NCI-H2107 treated with DMSO at 0.1 percent for 48 hours (cell line): ENCODE measurements at regions not wholly inside any gene's neighbourhood (a gene's known extent, or its start where the extent isn't known, plus 50 kb on each side); places are given as distances from the start of the nearest gene placed in this dataset.
"Not testable (repeated sequence)": the region's sequence is repeated elsewhere in the genome, so short reads cannot be mapped to it uniquely, and the experiment has no call there.

Experiments used
- DNase-seq: peaks from one replicate; lab custom pipeline; 2025; ENCODE audit not compliant: unreplicated experiment; lab: John Stamatoyannopoulos, UW

GRCh38 chr3:76505202-76505845 lies 534.6 kb upstream of the ROBO2 start:
- DNase-seq = no peak

GRCh38 chr3:76509179-76509830 lies 530.6 kb upstream of the ROBO2 start:
- DNase-seq = no peak

GRCh38 chr3:76514836-76515235 lies 525.1 kb upstream of the ROBO2 start:
- no peak for DNase-seq

- DNase-seq = no peak
These were observed 516.6 kb upstream of the ROBO2 start for GRCh38 chr3:76523337-76523736.

- DNase-seq = no peak
These were observed 514.2 kb upstream of the ROBO2 start for GRCh38 chr3:76525726-76526125.

DNA sequence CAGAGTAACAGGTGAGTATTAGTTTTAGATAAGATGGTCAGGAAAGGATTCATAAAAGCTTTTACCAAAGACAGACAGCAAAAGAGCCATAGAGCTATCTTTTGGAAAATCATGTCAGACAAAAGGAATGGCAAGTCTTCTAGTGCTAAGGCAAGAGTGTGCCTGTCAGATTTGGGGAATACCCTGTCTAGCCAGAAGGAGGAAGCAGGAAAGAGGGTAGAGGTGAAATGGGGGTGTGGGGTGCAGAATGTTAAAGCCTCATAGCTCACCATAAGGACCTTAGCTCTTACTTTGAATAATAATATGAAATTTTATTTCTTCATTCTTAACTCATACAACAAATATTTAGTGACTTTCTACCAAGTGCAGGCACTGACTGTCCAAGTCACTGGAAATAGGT lies 512.1 kb upstream of the ROBO2 start:
- no peak for DNase-seq

GRCh38 chr3:76532158-76532822 lies 507.6 kb upstream of the ROBO2 start:
- DNase-seq = no peak

DNA sequence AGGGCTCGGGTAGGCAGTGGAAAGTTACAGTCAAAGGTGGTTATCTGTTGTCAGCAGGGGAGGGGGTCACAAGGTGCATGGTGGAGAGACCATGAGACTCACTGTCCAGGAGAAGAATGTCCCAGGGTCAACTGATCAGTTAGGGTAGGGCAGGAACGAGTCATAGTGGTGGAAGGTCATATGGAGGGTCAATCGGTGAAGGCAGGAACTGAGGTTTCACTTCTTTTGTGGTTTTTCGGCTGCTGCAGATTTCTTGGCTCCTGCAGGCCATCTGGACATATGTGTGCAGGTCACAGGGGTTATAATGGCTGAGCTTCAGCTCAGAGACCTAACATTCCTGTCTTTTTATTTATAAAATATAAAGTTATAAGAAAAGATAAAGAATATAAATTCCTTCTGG lies 506.2 kb upstream of the ROBO2 start:
- not testable (repeated sequence) for DNase-seq

DNA sequence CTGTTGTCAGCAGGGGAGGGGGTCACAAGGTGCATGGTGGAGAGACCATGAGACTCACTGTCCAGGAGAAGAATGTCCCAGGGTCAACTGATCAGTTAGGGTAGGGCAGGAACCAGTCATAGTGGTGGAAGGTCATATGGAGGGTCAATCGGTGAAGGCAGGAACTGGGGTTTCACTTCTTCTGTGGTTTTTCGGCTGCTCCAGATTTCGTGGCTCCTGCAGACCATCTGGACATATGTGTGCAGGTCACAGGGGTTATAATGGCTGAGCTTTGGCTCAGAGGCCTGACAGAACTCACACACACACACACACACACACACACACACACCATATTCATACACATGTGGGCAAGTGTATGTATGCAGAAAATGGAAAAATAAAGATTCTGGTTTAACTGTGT lies 502.0 kb upstream of the ROBO2 start:
- DNase-seq = not testable (repeated sequence)

DNA sequence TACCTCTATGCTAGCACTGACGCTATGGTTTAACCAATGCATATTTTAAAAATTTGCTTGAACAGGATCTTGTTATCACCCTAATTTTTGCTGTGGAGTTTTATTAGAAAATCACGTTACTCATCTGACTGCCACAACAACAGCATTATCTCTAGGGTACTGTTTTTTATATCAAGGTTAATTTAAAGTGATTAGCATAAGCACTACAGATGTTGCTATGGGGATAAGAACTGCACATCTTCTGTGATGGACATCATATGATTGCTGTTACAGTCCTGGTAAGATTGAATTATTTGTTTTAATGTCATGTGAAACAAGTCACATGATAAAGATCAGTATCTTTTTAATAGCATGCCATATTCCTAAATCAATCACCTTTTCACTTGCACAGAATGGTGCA lies 492.2 kb upstream of the ROBO2 start:
- no peak for DNase-seq

DNA sequence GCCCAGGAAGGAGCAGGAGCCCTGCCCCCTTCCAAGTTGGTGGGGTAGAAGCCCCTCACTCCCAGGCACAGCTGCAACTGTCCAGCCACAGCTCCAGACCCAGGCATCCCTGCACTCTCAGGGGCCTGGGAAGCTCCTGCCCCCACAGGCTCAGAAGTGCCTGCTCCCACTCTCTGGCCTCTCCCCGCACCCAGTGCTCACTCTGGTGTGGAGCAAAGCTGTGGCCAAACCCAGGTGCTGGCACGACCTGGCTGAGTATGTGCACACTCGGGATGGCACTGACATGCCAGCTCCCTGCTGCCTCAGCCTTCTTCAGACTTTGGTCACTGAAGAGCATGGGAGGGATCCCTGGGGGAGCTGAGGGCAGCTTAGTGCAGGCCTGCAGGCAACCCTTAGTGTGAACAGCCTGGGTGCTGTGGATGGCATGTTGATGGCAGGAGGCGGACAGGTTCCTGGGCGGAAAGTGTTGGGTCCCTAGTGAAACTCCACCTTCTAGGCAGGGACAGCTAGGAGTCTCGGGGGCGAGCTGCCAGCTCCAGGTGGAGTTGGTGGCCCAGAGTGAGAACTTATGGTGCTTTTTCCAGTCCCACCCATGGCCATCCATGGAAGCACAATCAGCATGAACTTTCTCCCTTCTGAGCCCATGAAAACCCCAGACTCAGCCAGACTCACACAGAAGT lies 489.2 kb upstream of the ROBO2 start:
- DNase-seq = no peak

DNA sequence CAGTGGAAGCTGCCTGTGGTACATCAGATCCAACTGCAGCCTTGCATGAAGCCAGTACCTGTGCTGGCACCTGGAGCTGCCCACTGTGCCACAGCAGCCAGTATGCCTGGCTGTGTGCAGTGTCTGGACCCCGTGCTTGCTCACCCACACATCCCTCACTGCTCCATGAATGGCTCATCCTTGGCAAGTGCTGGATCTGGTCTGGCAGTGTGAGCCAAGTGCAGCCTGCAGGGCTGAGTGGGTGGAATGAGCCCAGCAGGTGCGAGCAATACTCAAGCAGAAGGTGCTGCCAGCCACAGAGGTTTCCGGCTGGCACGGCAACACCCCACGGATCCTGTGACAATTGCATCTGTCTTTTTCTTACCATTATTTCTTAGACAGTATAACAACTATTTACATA lies 488.2 kb upstream of the ROBO2 start:
- DNase-seq = no peak

DNA sequence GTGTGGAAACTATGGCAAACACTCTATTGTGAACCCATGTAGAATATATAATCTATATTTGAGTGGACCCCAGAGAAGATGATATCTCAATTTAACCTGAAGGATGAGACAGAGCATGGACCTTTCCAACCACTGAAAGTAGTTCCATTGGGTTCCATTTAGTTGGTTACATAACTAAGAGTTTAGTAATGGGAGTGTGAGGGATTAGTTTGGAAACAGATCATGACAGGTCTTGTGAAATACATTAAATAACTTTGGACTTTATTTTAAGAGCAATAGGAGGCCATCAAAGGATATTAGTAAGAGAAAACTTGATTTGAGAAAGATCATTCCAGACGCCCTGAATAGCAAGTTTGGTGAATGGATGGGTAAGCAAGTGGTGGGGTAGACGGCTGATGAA lies 487.2 kb upstream of the ROBO2 start:
- DNase-seq = no peak

DNA sequence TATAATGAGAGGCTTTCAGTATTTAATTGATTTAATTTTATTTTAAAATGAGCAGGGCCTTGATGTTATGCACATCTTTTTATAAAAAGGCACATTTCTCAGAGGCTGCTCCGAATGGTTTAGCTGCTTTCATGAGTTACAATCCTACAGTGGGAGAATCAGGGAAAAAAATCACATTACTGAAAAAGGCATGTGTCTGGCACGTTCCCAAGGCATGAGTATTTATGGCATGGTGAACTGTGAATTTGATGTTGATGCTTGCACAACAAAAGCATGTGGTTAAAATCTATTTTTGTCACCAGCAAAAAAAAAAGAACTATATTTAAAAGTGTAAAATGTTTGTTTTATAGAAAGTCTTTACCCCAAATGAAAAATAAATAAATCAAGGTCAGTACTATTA lies 485.2 kb upstream of the ROBO2 start:
- DNase-seq = no peak

GRCh38 chr3:76561494-76562236 lies 478.2 kb upstream of the ROBO2 start:
- no peak for DNase-seq

GRCh38 chr3:76565496-76566210 lies 474.2 kb upstream of the ROBO2 start:
- DNase-seq = no peak

- DNase-seq = no peak
These were observed 473.7 kb upstream of the ROBO2 start for GRCh38 chr3:76566211-76566534.

GRCh38 chr3:76566904-76567303 lies 473.0 kb upstream of the ROBO2 start:
- no peak for DNase-seq

DNA sequence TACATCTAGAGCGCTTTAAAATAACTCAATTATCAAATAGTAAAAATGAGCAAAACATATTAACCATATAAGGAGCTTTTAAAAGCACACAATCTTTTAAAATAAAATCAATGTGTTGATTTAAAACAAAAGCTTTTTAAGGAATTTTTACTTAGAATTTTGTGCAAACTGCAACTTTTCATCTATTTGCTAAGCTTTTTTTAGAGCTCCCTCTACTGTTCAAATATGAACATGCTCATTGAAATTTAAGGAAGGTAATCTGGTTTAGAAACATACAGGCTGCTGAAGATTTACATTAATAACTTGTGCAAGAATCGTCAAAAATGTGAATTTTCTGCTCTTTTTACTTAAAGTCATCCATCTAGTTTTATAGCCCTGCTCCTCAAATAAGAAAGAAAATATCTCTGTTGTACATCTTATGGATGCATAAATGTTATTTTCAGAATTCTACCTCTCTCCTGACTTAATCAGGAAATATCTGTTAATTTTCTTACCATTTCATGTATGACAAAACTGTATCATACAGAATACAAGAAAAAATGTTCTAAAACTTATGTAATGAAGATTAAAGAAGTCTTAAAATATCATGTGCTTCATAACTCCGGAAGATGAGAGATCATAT lies 469.4 kb upstream of the ROBO2 start:
- DNase-seq = no peak

DNA sequence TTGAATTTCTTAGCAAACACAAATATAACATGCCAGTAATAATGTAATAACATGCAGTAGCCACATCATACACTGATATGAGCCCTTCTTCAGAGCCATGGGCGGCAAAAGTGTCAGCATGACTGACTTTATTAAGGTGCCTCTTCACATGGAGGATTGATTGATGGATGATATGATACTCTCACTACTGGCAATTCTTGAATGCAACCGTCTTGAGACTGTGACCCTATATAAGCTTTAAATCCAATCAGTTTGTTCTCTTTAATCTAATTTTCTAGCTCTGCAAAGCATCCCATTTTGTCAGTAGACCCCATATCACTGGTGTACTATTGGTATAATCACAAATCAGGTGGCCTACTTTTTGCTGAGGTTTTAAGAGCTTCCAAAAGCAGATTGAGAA lies 463.7 kb upstream of the ROBO2 start:
- no peak for DNase-seq
